Upper lobe of left lung (tissue), 4 donors: ENCODE measurements at regions not wholly inside any gene's neighbourhood (a gene's known extent, or its start where the extent isn't known, plus 50 kb on each side); places are given as distances from the start of the nearest gene placed in this dataset.

ENCODE experiments used
- CTCF ChIP-seq, 6 experiments: fragments of 450-650 bp in 4 of 6; fragments of 200-600 bp in 2 of 6; sonication (generic) in 2 of 6; IDR thresholded peaks; one replicate each; pipeline ENCODE4 v1.5.1; 2016 to 2019; ENCODE audit warnings: antibody characterized with exemption in 6 of 6
- EP300 ChIP-seq, 4 donors: sonication (generic); formaldehyde crosslinking; IDR thresholded peaks; one replicate each; pipeline ENCODE4 v1.5.1; 2017; ENCODE audit warnings: antibody characterized with exemption in 4 of 4, control low read depth in 2 of 4
- POLR2A ChIP-seq, 4 donors: fragments of 450-650 bp; IDR thresholded peaks; one replicate each; pipeline ENCODE4 v1.5.1; 2016 to 2017; ENCODE audit warnings: antibody characterized with exemption in 4 of 4, mild to moderate bottlenecking in 2 of 4

- TF ChIP-seq CTCF (IDR thresholded peaks at IDR 0.05) (no peak), POLR2A (IDR thresholded peaks at IDR 0.05) (no peak), EP300 (IDR thresholded peaks at IDR 0.05) (no peak)
These were observed 111.7 kb upstream of the RIOK3 start for GRCh38 chr18:23341383-23341782.
